ENCODE measurements at regions not wholly inside any gene's neighbourhood (a gene's known extent, or its start where the extent isn't known, plus 50 kb on each side); places are given as distances from the start of the nearest gene placed in this dataset.
"Not testable (repeated sequence)": the region's sequence is repeated elsewhere in the genome, so short reads cannot be mapped to it uniquely, and the experiment has no call there.

DNA sequence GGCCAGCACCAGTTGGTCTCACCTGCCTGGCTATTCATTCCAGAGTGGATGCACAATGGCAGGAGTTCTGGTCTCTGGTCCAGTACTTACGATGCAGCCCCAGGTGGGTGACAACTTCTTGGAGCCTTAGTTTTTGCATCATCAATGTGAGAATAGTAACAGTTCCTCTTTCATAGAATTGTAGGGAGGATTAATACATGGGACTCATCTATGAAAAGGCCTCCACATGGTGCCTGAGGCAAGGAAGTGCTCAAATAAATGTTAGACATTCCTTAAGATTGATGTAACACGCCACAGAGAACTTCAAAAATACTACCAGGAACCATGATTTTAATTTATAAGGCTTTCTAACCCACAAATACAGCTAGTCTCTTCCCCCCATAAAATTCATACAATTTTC is 120.1 kb upstream of the CHST15 start:
- DNase-seq (ENCODE audit: low read depth), result no peak

DNA sequence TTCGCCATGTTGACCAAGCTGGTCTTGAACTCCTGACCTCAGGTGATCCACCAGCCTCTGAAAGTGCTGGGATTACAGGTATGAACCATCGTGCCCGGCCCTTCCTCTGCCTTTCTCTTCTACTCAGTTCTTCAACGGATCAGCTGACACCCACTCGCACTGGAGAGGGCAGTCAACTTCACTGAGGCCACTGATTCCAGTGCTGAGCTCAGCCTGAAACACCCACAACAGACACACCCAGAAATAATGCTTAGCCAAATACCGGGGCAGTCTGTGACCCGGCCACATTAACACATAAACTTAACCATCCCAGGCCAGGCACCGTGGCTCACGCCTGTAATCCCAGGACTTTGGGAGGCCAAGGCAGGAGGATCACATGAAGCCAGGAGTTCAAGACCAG is 119.3 kb upstream of the CHST15 start:
- DNase-seq (ENCODE audit: low read depth), result no peak

DNA sequence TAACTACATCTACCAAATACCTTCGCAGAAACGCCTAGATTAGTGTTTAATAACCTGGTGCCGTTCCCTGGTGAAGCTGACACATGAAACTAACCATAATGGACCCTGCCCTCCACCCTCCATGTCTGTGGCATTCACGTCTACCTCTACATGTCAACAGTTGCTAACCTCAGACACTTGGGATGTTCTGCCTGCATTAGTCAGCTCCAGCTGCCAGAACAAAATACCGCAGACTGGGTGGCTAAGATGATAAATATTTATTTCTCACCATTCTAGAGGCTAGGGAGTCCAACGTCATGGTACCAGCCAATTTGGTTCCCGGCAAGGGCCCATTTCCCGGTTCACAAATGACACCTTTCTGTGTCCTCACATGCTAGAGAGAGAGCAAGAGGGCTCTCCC is 118.5 kb upstream of the CHST15 start:
- no peak for DNase-seq (ENCODE audit: low read depth)

DNA sequence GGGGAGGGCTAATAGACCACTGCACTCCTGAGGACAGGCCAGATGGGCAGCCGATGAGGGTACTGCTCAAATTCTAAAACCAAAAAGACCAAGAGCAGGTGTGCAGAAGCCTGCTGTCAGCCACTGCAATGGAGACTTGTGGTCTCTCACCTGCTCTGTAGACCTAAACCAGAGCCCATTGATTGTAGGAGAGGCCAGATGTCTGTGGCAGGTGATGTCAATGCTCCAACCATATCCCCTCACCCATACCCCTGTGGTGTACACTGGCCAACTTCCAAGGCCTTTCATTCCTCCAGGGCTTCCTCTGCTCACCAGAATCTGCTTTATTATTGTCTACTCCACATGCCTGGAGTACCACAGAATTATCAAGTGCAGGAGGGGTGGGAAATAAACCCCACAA is 116.9 kb upstream of the CHST15 start:
- no peak for DNase-seq (ENCODE audit: low read depth)

DNA sequence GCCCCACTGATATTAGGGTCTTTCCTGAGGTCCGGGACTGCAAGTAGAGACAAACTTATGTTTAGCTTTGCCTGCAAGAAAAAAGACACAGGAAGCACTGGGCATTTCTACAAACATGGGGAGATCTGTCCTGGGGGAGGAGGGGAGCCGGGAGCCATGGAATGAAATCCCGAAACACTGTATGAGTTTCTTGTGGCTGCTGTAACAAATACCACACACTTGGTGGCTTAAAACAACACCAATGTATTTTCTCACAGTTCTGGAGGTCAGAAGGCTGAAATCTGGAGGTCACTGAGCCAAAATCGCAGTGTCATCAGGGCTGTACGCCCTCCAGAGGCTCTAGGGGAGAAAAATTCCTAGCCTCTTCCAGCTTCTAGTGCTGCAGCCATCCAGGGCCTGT is 114.0 kb upstream of the CHST15 start:
- no peak for DNase-seq (ENCODE audit: low read depth)

DNA sequence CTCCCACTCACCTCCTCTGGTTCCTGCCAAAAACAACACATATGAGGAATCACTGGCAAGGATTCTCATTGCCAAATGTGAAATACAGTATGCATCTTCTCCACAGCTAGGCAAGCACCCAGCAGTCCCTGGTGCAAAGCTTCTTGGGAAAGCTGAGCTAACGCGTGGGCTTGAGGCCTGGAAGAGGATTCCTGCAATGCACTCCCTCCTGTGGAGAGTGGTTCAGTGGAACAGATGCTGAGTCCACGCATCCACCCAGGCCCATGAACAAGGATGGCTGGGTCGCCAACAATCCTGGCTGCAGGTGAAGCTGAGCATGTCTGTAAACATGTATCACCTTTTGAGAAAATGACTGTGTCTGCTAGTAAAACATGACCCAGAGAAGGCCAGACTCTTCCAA is 113.2 kb upstream of the CHST15 start:
- DNase-seq (ENCODE audit: low read depth), result no peak

DNA sequence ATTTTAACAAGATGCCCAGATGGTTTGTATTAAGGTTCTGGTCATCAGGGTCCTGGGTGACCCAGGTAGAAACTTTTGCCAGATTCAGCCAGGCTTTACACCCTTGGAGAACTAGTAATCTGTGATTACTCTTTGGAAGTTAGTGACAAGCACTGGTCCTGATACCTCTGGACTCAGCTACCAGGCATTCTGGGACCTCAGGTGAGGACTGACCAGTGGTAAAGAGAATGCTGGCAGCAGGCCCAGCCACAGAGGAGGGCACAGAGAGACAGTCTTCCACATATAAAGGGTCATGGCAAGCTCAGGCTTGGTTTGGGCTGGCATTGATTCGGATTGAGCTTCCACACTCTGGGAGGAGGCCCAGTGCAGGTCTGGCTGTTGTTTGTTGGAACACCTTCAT is 112.0 kb upstream of the CHST15 start:
- no peak for DNase-seq (ENCODE audit: low read depth)

DNA sequence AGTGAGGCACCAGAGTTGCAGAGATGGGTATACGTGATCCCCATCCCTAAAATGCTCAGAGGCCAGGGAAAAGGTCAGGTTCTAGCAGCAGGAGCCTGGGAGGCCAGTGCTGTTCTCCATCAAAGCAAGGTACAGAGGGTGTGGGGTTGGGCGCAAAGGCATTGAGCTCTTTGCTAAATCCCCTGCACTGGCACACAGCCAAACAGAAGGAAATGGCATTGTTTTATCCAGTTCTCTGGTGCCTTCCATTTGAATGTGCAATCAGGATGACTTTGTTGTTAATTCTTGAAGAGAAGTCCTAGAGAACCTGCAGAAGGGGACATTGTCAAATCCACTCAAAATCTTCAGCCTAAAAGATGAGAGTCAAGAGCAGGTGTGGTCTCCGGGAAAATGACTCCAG is 111.3 kb upstream of the CHST15 start:
- no peak for DNase-seq (ENCODE audit: low read depth)

DNA sequence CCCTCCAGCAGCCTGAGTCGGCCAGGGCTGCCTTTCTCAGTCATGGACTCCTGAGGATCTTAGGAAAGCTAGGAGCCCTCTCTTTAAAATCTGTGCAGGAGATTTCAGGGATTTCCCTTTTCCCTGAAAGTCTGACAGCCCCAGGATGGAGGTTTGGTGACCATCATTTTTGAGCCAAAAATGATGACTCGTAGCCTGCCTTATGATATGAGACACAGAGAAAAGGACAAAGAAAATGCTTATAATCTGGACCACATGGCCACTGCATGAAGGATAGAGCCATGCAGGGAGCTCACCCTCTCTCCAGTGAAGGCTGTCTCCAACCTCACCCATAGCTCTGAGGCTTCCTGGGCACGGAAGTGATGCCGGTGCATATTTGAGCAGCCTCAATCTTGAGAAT is 106.6 kb upstream of the CHST15 start:
- DNase-seq (ENCODE audit: low read depth), result no peak

DNA sequence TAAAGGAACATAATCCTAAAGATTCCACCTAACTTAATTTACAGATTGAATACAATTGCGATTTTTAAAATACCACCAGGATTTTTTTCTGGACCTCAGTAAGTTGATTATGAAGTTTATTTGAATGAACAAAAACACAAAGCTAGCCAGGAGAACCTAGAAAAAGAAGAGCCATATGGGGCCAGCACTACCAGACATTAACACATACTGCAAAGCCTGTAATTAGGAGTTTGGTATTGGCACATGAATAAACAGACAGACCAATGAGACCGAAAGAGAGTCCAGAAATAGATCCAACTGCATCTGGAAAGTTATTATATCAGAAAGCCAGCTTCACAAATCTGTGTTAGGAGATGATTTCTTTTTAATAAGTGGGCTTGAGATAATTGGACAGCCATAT is 105.5 kb upstream of the CHST15 start:
- DNase-seq (ENCODE audit: low read depth), result no peak

DNA sequence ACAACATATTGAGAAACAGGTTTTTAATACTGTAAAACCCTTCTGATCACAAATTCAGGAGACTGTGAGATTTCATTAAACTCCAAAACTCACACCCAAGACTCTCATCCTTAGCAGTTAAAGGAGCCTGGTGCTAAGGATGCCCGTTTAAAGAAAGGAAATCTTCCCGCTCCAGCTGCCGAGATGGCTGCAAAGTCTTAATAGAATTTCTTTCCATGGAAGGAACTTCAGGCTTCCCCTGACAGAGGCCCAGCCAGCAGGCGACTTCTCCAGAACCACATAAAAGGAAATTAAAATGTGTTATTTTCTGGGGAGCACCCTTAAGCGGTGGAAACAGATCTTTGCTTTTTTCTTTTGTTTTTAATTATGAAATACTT is 104.7 kb upstream of the CHST15 start:
- DNase-seq (ENCODE audit: low read depth), result no peak

DNA sequence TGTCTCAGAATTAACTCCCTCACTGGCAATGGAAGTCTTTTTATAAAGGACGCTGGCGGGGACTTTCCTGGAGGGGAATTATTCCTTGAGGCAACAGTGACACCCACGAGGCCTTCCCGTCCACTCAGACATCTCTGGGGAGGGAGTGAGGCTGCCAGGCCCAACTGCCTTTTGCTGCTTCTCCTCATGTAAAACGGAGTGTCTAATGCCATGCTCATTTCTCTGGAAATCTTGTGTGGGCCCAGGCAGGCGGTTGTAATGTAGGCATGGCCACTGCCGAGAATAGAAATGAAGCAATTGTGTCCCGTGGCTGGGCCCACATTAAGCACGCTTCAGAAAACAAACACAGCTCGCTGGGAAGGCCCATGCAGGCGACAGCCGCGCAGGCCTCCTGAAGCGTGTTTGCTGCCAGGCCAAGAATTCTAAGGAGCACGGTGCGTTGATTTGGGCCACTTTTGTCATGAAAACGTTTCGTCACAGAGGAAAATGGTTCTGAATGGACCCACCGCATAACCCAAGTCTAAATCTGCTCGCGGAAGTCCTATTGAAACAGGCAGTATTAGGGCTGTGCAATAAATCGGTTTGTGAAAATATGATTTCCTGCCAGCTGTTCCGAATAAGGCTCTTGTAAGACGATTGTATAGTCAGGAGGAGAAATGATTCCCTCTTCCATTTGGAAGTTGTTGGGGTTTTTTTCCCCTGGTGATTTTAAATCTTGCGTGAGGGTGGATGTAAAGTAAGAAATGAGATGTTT is 104.2 kb upstream of the CHST15 start:
- DNase-seq (ENCODE audit: low read depth), result no peak

DNA sequence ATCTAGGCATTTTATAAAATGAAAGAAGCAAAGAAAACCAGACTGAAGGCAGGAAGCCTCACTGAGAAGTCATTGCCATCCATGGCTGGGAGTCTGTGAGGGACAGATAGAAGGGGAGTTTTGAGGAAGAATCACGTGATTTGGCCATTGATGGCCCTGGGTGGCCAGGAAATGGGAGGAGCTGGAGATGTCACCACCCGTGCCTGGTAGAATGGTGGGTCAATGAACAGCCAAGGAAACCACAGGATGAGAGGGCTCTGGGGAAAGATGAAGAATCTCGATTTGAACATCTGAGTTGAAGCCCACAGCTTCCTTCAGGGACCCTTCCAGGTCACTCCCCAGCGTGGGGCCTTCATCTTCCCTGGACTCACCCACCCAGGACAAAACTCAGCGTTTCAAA is 103.3 kb upstream of the CHST15 start:
- DNase-seq (ENCODE audit: low read depth), result no peak

DNA sequence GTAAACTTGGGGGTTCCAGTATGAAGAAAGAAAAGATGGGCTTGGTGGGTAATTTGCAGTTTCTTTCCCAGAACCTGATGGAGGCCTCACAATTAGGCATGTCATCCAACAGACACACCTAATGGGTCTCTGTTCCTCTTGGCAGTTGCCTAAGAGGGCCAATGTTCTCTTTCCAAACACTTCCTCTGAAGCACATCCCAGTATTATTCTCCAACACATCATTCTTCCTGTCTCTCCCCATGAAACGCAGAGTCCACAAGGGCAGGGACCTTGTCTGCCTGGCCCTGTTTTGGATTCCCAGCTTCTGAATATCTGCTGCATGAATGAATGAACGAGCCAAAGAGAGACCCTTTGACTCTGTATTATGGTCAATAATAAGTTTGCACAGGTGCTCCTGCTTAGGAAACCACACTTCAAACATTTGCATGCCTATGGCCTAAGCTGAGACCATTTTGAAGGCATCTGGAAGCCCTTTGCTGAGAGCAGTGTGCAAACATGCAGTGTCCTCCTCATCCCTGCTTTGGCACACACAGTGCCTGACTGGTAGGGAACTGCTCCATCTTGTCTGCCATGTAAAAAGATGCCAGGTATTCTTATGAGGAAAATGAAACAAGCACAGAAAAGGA is 100.9 kb upstream of the CHST15 start:
- DNase-seq (ENCODE audit: low read depth), result no peak

DNA sequence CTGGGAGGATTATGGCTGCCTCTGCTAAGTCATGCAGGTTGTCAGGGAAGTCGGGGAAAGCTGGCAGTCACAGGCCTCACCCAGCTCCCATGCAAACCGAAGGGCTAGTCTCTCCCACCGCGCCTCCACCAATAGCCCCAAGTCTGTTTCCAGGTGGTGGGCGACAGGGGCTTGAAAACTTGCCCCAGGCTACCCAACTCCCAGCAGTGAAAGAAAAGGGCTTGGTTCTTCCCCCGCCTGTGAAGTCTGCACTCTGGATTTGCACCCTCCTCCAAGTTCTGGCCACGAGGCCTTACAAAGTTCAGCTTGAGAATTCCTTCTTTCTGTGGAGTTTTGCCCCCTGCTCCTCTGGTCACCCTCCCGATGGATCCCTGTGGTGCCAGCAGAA is 99.9 kb upstream of the CHST15 start:
- no peak for DNase-seq (ENCODE audit: low read depth)

DNA sequence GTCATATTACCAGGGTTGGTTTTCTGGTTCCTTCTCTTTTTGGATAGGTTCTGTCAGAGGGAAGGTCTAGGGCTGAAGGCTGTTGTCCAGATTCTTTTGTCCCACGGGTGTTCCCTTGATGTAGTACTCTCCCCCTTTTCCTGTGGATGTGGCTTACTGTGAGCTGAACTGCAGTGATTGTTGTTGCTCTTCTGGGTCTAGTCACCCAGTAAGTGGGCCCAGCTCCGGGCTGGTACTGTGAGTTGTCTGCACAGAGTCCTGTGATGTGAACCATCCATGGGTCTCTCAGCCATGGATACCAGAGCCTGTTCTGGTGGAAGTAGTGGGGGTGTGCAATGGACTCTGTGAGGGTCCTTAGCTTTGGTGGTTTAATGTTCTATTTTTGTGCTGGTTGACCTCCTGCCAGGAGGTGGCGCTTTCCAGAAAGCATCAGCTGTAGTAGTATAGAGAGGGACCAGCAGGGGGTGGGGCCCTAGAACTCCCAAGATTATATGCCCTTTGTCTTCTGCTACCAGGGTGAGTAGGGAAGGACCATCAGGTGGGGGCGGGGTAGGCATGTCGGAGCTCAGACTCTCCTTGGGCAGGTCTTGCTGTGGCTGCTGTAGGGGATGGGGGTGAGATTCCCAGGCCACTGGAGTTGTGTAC is 99.4 kb upstream of the CHST15 start:
- DNase-seq (ENCODE audit: low read depth), result not testable (repeated sequence)

DNA sequence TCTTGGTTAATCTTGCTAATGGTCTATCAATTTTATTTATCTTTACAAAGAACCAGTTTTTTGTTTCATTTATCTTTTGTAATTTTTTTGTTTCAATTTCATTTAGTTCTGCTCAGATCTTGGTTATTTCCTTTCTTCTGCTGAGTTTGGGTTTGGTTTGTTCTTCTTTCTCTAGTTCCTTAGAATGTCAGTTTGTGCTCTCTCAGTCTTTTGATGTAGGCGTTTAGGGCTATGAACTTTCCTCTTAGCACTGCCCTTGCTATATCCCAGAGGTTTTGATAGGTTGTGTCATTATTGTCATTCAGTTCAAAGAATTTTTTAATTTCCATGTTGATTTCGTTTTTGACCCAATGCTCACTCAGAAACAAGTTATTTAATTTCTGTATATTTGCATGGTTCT is 97.1 kb upstream of the CHST15 start:
- not testable (repeated sequence) for DNase-seq (ENCODE audit: low read depth)

DNA sequence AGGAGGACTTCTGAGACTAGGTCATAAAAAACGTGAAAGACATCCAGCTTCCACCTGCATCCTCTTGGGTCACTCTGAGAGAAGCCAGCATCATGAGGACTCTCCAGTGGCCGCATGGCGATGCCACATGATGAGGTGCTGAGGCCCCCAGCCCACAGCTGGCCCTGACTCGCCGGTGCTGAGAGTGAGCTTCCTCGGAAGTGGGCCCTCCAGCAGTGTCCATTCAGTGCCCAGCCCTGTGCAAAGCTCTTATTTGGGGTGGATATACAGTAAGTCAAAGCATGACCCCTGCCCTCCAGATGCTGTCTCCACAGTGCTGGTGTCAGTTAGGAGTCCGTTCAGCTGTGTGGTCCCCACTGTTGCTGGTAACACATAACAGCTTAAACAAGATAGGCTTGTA is 93.6 kb upstream of the CHST15 start:
- no peak for DNase-seq (ENCODE audit: low read depth)

DNA sequence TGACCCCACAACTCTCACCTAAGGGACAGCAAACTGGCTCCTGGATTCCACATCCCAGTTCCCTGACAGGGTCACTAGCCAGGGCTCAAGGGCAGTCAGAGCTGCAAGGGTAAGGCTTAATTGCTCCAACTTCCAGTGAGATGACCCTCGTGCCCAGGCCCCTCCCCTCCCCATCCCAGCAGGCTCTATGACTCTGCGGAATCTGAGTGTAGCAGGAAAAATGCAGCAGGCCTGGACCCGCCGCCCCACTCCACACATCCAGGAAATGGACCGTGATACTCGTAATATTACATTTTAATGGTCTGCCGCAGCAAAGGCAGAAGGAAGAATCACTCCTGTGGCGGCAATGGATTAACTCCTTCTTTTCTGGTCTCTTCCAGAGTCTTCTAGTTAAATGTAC is 91.7 kb upstream of the CHST15 start:
- no peak for DNase-seq (ENCODE audit: low read depth)

DNA sequence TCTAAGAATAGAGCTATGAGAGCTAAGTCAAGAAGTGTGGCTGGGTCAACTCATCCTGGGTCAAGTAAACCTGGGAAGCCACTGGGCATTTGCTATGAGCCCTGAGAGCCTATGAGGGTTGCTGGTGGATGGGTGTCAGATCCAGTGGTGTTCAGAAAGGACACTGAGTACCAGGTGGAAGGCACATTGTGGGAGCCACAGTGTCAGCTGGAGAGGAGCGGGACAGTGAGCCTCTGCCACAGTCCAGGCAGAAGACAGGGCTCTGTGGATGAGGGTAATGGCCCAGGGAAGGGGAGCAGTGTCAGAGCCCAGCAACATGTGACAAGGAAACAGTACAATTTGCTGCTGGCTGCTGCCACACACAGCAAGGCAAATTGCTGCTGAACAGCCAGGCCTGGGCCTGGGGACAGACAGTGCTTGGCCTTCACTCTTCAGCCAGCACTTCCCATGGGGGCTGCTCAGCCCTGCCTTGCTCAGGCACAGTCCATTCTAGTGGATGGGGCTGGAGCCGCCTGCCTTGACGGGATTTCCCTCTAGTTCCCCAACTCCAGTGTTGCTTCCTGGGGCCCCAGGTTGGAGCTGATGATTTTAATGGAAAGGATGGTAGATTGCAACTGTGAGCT is 90.9 kb upstream of the CHST15 start:
- DNase-seq (ENCODE audit: low read depth), result no peak

DNA sequence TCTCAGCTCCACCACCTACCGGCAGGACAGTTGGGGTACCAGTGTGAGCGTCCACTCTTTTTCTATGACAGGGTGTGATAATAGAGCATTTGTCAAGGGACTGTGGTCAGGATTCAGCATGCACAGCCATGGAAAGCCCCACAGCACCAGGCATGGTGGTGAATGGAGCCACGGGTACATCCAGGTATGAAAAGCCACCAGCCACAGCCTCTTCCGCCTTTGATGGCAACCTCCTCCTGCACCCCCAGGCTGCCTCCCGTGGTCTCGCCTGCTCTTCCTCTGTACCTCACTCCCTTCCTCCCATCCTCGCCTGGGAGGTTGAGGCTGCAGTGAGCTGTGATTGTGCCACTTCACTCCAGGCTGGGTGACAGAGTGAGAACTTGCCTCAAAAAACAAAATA is 90.2 kb upstream of the CHST15 start:
- no peak for DNase-seq (ENCODE audit: low read depth)

DNA sequence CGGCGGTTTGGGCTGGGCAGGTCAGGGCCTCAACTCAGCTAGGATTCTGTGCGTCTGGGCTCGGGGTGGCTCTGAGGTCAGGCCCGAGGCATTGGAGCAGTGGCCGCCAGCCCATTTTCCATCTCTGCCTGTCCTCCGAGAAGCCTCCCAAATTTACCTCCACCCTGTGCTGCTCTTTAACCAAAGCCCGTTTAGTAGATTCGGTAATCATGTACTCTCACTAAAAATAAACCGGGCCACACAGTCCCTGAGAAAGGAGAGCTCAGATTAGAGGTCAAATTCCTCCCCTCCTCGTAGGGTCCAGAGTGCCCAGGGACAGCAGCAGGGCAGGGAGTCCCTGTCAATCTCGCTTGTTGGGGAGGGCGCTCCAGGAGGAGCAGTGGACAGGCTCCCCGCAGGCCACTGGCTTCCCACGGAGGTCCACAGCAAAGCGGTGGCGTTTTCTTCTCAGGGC is 88.7 kb upstream of the CHST15 start:
- DNase-seq (ENCODE audit: low read depth), result no peak

DNA sequence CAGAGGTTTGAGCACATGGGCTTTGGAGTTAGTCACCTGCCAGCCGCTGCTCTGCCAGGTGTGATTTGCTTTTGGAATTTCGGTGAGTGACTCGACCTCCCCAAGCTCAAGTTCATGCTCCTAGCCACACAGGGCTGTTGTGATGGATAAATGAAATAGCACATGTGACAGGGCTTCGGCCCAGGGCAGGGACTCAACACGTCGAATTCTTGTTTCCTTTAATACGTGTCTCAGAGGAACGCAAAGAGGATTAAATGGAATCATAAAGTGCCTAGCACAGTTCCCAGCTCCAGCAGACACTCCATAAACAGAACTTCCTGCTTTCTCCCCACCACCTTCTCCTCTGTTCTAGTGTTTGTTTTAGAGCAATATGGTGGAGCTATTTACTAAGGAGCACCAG is 88.3 kb upstream of the CHST15 start:
- DNase-seq (ENCODE audit: low read depth), result no peak
